Superior temporal gyrus (tissue), 1 donor: ENCODE measurements at regions not wholly inside any gene's neighbourhood (a gene's known extent, or its start where the extent isn't known, plus 50 kb on each side); places are given as distances from the start of the nearest gene placed in this dataset.
"Not testable (repeated sequence)": the region's sequence is repeated elsewhere in the genome, so short reads cannot be mapped to it uniquely, and the experiment has no call there.

Experiments used
- DNase-seq: peaks from one replicate; pipeline ENCODE4 v3.0.0-alpha.2; 2016; ENCODE audit errors: extremely low spot score

GRCh38 chr4:126513596-126513995 lies 1119.2 kb upstream of the INTU start:
- no peak for DNase-seq

DNA sequence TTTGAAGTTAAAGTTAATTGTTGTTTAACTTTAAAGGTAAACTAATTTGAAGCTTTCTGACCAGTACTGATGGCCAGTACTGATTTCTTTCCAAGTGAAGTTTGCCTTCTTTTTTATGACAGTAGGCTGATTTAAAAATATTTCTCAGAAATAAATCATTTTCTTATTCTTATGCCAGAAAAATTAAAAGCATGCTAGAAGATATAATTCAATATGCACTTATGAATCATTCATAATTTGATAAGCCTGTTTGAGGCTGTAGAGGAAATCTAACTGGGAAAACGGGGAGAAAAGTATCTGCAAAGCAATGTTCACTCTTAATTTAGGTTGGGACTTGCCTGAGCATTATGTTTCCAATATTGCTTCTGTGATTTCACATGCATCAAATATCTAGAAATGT lies 1112.0 kb upstream of the INTU start:
- no peak for DNase-seq

GRCh38 chr4:126525400-126525799 lies 1107.4 kb upstream of the INTU start:
- not testable (repeated sequence) for DNase-seq

DNA sequence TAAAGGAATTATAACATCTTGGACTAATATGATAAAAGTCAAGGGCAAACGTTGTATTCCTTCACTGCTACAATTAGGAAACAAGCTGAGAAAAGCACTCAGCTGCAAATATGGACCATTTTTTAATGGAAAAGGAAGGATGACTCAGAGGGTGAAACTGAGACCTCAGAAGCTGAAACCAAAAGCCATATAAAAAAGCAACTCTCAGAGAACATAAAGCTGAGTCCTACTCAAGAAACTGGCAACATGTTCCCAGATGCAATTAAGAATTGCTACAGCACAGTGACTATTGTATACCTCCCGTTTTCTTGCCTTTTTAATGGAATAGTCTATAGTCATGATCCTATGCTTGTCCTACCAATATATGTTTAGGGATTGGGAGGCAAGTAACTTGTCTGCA lies 1106.4 kb upstream of the INTU start:
- DNase-seq = no peak

- no peak for DNase-seq
Observed at GRCh38 chr4:126529997-126530396, 1102.8 kb upstream of the INTU start.

GRCh38 chr4:126530996-126531585 lies 1101.7 kb upstream of the INTU start:
- no peak for DNase-seq

DNA sequence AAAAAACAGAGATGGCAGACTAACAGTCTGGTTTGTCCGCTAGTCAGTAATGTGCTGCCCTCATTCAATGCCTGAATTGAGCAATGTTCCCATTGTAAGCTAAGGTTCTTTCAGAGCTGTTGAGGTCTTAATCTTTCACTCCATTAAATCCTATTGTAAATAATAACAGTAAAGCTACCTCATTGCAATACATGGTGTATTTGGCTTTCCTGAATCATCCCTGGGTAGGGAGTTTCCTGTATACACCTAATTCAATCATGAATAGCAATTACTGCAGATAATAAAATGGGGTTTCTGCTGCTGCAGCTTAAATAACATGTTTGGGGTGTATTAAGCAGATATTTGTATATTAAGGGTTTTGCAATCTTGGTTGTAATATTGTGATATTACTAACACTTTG lies 1100.2 kb upstream of the INTU start:
- DNase-seq = no peak

DNA sequence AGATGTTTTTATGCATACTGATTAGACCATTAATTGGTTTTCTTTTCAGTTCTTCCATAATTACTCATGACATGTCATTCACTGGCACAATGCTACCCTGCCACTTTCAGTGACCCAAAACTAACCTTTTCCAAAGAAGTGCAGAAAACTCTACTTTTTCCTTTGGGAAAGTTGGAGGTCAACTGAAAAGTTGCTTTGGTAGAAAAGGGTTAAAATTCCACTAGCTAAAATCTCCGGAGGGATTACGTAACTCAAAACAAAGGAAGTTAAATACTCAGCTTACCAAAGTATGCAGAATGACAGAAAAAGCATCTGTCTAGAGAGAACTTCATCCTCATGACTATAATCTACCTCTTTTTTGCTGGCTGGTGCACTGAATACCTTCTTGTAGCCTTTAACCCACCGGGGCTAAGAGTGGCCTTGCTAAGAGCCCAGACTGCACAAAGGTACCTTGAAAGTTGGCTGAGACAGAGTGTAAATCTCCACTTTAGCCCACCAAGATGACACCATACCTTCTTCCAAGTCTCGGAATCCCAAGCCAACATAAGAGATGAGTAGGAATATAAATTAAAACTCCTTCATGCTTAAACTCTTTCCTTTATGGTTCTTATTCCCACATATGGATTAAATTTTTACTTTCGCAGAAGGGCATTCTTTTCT lies 1099.5 kb upstream of the INTU start:
- no peak for DNase-seq

GRCh38 chr4:126539771-126540170 lies 1093.0 kb upstream of the INTU start:
- no peak for DNase-seq

GRCh38 chr4:126541820-126542219 lies 1090.9 kb upstream of the INTU start:
- no peak for DNase-seq

DNA sequence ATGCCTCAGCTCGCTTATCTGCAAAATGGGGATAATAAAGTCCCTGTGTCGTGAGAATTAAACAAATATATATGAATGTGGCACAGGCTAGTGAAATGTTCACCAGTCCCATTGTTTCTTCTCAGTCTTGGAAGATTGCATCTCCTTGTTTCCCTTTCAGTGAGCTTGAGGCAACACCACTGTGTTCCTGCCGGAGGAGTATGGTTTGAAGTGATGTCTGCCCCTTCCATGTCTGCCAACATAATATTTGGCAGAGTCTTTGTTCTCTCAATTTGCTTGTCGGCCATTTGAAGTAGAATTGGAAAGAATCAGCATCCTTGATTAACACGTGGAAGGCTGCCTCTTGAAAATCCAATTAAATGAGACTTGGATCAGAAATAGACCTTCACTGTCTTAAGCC lies 1088.5 kb upstream of the INTU start:
- DNase-seq = no peak

- not testable (repeated sequence) for DNase-seq
Observed at GRCh38 chr4:126546197-126546596, 1086.6 kb upstream of the INTU start.

DNA sequence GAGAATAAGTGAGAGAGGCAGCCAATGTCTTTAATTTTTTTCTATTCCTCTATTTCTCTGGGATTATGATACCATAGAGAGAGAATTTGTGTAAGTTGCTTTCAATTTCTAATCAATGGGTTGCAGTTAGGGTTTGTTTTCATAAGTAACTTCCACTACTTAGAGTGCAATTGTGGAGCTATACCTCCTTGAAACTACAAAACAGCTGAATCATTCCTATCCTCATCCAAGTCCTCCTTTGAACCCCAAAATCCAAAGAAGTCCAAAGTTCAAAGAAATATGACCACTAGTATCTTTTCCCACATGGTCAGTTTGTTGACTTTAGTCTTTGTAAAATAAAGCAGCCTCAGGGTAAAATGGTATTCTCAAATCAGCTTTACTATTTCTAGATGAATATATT lies 1085.4 kb upstream of the INTU start:
- no peak for DNase-seq

GRCh38 chr4:126548890-126549289 lies 1083.9 kb upstream of the INTU start:
- DNase-seq = no peak

DNA sequence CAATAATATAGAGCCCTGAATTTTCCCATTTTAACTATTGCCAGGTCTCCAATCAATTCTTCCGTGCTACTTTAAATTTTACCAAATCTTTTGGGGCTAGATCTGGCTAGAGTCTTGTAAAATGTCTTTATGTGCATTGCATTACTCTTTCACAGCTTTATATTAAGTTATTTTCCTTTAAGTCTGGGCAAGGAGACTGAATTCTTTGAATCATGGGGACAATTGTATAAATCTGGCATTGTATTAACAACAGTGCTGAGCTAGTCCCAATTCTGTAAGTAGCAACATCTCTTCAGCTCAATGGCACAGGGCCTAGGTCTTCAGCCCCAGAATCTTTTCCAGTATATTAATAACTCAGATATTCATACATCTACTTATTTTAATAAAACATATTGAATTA lies 1080.4 kb upstream of the INTU start:
- DNase-seq = no peak

DNA sequence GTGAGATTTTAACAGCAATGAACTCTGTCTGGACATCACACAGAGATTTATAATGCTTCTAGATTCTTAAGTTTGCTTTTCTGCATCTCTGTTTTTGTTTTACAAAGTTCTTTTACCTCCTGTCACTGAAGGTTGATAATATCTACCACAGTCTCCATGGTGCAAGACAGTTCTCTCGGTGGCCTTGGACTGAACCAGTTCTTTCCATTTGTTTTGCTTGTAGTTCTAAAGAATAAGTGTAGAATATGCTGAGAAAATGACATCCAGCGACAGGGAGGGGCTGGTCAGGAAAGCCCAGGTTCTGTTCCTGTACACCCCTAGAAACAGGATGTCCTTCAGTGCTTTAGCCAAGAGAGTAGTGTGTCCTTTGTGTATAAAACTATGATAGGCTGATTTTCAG lies 1079.5 kb upstream of the INTU start:
- DNase-seq = no peak

DNA sequence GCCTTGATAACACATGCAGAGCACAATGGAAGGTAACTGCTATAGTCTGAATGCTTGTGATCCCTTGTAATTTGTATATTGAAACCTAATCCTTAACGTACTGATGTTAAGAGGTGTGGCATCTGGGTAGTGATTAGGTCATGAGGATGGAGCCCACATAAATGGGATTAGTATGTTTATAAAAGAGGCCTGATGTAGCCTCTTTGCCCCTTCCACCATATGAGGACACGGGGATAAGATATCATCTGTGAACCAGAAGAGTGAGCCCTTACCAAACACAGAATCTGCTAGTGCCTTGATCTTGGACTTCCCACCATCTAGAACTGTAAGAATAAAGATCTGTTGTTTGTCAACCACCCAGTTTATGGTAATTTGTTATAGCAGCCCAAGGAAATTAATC lies 1074.2 kb upstream of the INTU start:
- DNase-seq = no peak

GRCh38 chr4:126559961-126560360 lies 1072.8 kb upstream of the INTU start:
- DNase-seq = no peak

GRCh38 chr4:126560794-126561193 lies 1072.0 kb upstream of the INTU start:
- no peak for DNase-seq

DNA sequence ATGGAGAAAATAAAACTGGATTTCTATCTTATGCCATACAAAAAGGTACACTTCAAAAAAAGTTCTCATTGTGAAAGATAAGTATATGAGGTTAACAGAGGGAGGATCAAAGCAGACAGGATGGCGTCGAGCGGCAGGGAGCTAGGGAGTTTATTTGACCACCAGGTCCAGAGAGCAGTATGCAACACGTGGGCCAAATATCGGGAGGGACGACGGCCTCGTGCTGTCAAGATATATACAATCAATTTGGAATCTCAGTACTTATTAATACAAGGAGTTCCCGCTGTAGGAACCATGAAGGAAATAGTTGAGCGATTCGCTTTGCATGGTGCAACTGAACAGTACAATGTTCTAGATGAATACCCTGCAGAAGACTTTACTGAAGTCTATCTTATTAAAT lies 1069.4 kb upstream of the INTU start:
- no peak for DNase-seq

GRCh38 chr4:126564283-126564854 lies 1068.4 kb upstream of the INTU start:
- no peak for DNase-seq

DNA sequence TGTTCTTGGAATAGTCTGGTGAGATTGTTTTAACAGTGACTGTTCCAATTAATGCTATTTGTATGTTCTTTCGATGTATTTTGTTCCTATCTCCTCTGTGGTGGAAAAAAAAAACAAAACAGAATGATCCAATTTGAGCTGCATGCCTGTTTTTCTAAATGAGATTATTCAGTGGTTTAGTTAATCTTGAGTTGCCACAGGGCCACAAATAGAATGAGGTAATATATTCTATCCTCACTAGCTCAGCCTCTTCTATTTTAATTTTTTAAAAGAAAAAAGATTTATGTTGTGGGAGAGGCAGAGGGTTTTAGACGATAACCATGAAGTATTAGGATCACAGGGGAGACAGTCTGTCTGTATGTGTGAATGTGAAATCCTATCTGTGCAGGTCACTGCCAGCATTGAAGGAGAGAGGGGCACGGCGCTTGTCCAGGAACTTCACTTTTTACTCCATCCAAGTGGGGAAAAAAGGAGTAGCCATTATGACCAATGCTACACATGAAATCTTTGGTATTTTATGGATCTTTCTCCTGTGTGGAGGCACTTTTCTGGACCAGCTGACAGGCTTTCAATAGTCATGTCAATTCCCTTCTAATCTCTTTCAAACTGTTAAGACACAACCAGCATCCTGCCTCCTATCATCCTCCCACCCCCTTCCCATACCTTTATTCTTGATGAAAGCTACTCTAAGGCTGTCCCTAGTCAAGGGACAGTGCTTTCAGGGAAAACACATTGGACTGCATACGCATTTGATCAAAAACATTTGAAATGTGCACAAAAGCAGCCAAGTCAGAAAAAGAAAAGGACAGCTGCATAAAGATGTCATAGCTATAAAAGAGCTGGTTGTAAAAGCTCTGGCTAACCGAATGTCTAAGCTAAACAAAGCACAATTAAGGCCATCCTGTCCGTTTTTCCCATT lies 1063.8 kb upstream of the INTU start:
- peak; percentile 60 for DNase-seq

GRCh38 chr4:126572264-126572663 lies 1060.5 kb upstream of the INTU start:
- peak; percentile 8 for DNase-seq
